K562 (cell line): ENCODE measurements at regions not wholly inside any gene's neighbourhood (a gene's known extent, or its start where the extent isn't known, plus 50 kb on each side); places are given as distances from the start of the nearest gene placed in this dataset.
A peak's percentile ranks its signal among the peaks of the same experiment; 100 is the strongest.

Experiments used
- ATAC-seq: fragments of 200-7000 bp; cut with Tn5 transposase; 3 replicates; pipeline ENCODE4 v1.9.1; 2020; ENCODE audit warnings: moderate library complexity
- BruUV-seq: library from RNA; stranded (reverse); fragments of 400-500 nt; replicated peaks from 2 replicates; lab custom pipeline; 2021; lab: Mats Ljungman, UMichigan
- CTCF ChIA-PET: fragments of 300-600 bp; formaldehyde crosslinking; extraction: SDS; loops from one replicate; lab custom pipeline; 2021; ENCODE audit warnings: low intra/inter-chr PET ratio; lab: Yijun Ruan, JAX
- POLR2A ChIA-PET: fragments of 300-600, 350-650 bp; sonication (Branson Sonifier 250); formaldehyde crosslinking; extraction: SDS; loops from one replicate; lab custom pipeline; 2021; ENCODE audit warnings: antibody characterized with exemption, inconsistent platforms; lab: Yijun Ruan, JAX
- DNase-seq, 4 experiments: peaks; one replicate each; pipeline versions ENCODE4 v3.0.0 to v3.0.0-alpha.2; 2011 to 2018; ENCODE audit warnings: low spot score in 3 of 4, mixed read lengths in 3 of 4; ENCODE audit errors: extremely low read depth in 1 of 4
- FAIRE-seq: peaks from 2 replicates; lab custom pipeline; 2011; peaks lifted over from hg19 to GRCh38; lab: Jason Lieb, UNC
- H2AFZ ChIP-seq: 2 replicates; pipeline ENCODE4 v1.6.0; 2011; ENCODE audit warnings: low read depth, low read length, control low read depth, inconsistent platforms
- H3K27ac ChIP-seq: fragments of 200-600 bp; 3 replicates; pipeline ENCODE4 v1.8.0; 2011; ENCODE audit warnings: low read depth, mild to moderate bottlenecking, control low read depth, inconsistent platforms, low read length, moderate library complexity, mixed read lengths; ENCODE audit errors: extremely low read depth
- H3K27me3 ChIP-seq, 2 experiments: fragments of 300-600 bp in 1 of 2; 2 replicates in 1 of 2; 3 replicates in 1 of 2; pipeline versions ENCODE4 v1.6.0 to v1.8.0; 2011; ENCODE audit warnings: inconsistent platforms in 2 of 2, low read length in 2 of 2, mild to moderate bottlenecking in 1 of 2, mixed read lengths in 1 of 2, moderate library complexity in 1 of 2; ENCODE audit not compliant: control insufficient read depth in 2 of 2, insufficient read depth in 2 of 2
- H3K36me3 ChIP-seq: fragments of 300-600 bp; 3 replicates; pipeline ENCODE4 v1.8.0; 2011; ENCODE audit warnings: mild to moderate bottlenecking, low read length, inconsistent platforms; ENCODE audit not compliant: control insufficient read depth, insufficient read depth
- H3K4me1 ChIP-seq, 2 experiments: fragments of 200-600 bp in 1 of 2; replicated peaks in 1 of 2; 2 replicates in 1 of 2; 3 replicates in 1 of 2; pipeline versions ENCODE4 v1.5.1 to v1.8.0; 2011; ENCODE audit warnings: inconsistent platforms in 2 of 2, low read length in 2 of 2, mild to moderate bottlenecking in 1 of 2, mixed read lengths in 1 of 2, moderate library complexity in 1 of 2; ENCODE audit not compliant: control insufficient read depth in 2 of 2, insufficient read depth in 2 of 2
- H3K4me2 ChIP-seq: 2 replicates; pipeline ENCODE4 v1.6.1; 2011; ENCODE audit warnings: low read length, control low read depth, inconsistent platforms, mixed read lengths; ENCODE audit not compliant: insufficient read depth
- H3K4me3 ChIP-seq: fragments of 200-600 bp; sonication (generic), shearing (Covaris generic); 2 replicates; pipeline ENCODE4 v1.5.1; 2016; ENCODE audit warnings: control low read depth, inconsistent platforms
- H3K79me2 ChIP-seq: fragments of 200-600 bp; 3 replicates; pipeline ENCODE4 v1.8.0; 2011; ENCODE audit warnings: low read length, inconsistent platforms; ENCODE audit not compliant: control insufficient read depth, insufficient read depth
- H3K9ac ChIP-seq, 2 experiments: 2 replicates each; pipeline versions ENCODE4 v1.6.0 to v1.6.1; 2011; ENCODE audit warnings: low read depth in 2 of 2, low read length in 2 of 2, control low read depth in 1 of 2, inconsistent platforms in 1 of 2, mild to moderate bottlenecking in 1 of 2, mixed read lengths in 1 of 2; ENCODE audit not compliant: insufficient read depth in 1 of 2
- H3K9me1 ChIP-seq: one replicate; pipeline ENCODE4 v1.6.0; 2011; ENCODE audit warnings: inconsistent platforms, mild to moderate bottlenecking, low read length, moderate library complexity; ENCODE audit not compliant: control insufficient read depth, insufficient read depth
- H3K9me3 ChIP-seq: replicated peaks from 2 replicates; pipeline ENCODE4 v1.5.1; 2011; ENCODE audit warnings: low read depth, low read length, inconsistent platforms; ENCODE audit not compliant: control insufficient read depth, insufficient read depth
- H4K20me1 ChIP-seq: replicated peaks from 2 replicates; pipeline ENCODE4 v1.6.1; 2011; ENCODE audit warnings: low read length, inconsistent platforms, mixed read lengths; ENCODE audit not compliant: control insufficient read depth, insufficient read depth
- BRF2 ChIP-seq: IDR thresholded peaks from 3 replicates; pipeline ENCODE4 v1.6.1; 2011; ENCODE audit warnings: borderline replicate concordance, mild to moderate bottlenecking; ENCODE audit not compliant: insufficient read length, insufficient read depth
- CEBPB ChIP-seq: fragments of 450-650 bp; IDR thresholded peaks from 2 replicates; pipeline ENCODE4 v1.6.1; 2016; ENCODE audit warnings: missing genetic modification characterization, missing compliant biosample characterization
- NELFE ChIP-seq: IDR thresholded peaks from 2 replicates; pipeline ENCODE4 v1.6.1; 2011; ENCODE audit warnings: mild to moderate bottlenecking; ENCODE audit not compliant: insufficient read depth, insufficient read length
- PYGO2 ChIP-seq: fragments of 450-650 bp; IDR thresholded peaks from 2 replicates; pipeline ENCODE4 v1.6.1; 2016; ENCODE audit warnings: mild to moderate bottlenecking, missing genetic modification characterization, moderate library complexity, missing compliant biosample characterization
- TSHZ1 ChIP-seq: fragments of 250-450 bp; sonication (Bioruptor Pico); IDR thresholded peaks from 2 replicates; pipeline ENCODE4 v1.4.0; 2020; ENCODE audit warnings: mild to moderate bottlenecking, moderate library complexity
- WGBS: fragments of 100-300 bp; shearing (Covaris generic); methylation state at CpG from one replicate; pipeline ENCODE4 v1.1.6; 2016; ENCODE audit warnings: low coverage, mixed read lengths; ENCODE audit not compliant: insufficient coverage; ENCODE audit errors: missing lambda C conversion rate; 5-methylcytosine and 5-hydroxymethylcytosine counted together
- in situ Hi-C: fragments of 300-500 bp; cut with MboI; formaldehyde crosslinking; loops from 4 replicates; pipeline ENCODE4 v1.15.0; 2018; ENCODE audit warnings: inconsistent platforms, mixed read lengths
- intact Hi-C: fragments of 100-400 bp; cut with micrococcal nuclease; formaldehyde crosslinking; loops from 2 replicates; pipeline ENCODE4 v1.14.2; 2022

- 49% methylated on average over 7 of the region's 8 CpGs for WGBS
- H3K9me1 ChIP-seq, result no peaks in the 10 kb centered on the region
- no TSS peak for BruUV-seq
- in situ Hi-C loops, result no loop called here
- DNase-seq (no peak), ATAC-seq (no peak), FAIRE-seq (no peak)
- intact Hi-C loops, result no loop called here
- ChIA-PET CTCF (no interaction called here), POLR2A (no interaction called here)
- H3K4me2 ChIP-seq, result no peak overlapping the region
- H3K9ac ChIP-seq, result no peak overlapping the region
- H3K79me2 ChIP-seq, result no peaks in the 10 kb centered on the region
- H3K4me3 ChIP-seq, result no peak overlapping the region
- peaks cover 0 to 19% of the 10 kb centered on the region in 2 experiments; a peak in 3 of 5 replicates for H3K4me1 ChIP-seq
- no peaks in the 10 kb centered on the region for H3K27me3 ChIP-seq
- TF ChIP-seq PYGO2 (tag) (no peak), TSHZ1 (no peak), NELFE (no peak), BRF2 (no peak), CEBPB (tag) (peak; percentile 67)
- no peaks in the 10 kb centered on the region for H3K36me3 ChIP-seq
- H2AFZ ChIP-seq, result no peak overlapping the region
- no peaks in the 10 kb centered on the region for H3K9me3 ChIP-seq
- H3K27ac ChIP-seq, result no peak overlapping the region
- H4K20me1 ChIP-seq, result no peaks in the 10 kb centered on the region
Measured at GRCh38 chr3:124572851-124573405, 157.3 kb upstream of the UMPS start.
